Astrocyte (in vitro differentiated cells and primary cell): ENCODE measurements at regions not wholly inside any gene's neighbourhood (a gene's known extent, or its start where the extent isn't known, plus 50 kb on each side); places are given as distances from the start of the nearest gene placed in this dataset.
A peak's percentile ranks its signal among the peaks of the same experiment; 100 is the strongest.

Source experiments
- DNase-seq: peaks from one replicate; pipeline ENCODE4 v3.0.0-alpha.2; 2010; ENCODE audit warnings: low read depth
- FAIRE-seq: peaks from 2 replicates; lab custom pipeline; 2011; peaks lifted over from hg19 to GRCh38; lab: Jason Lieb, UNC
- H2AFZ ChIP-seq: 2 replicates; pipeline ENCODE4 v1.6.0; 2012; ENCODE audit warnings: low read depth, low read length, inconsistent platforms
- H3K27ac ChIP-seq: 2 replicates; pipeline ENCODE4 v1.5.1; 2011; ENCODE audit warnings: low read depth, low read length, inconsistent platforms
- H3K27me3 ChIP-seq: 2 replicates; pipeline ENCODE4 v1.6.0; 2011; ENCODE audit warnings: low read length, inconsistent platforms; ENCODE audit not compliant: insufficient read depth
- H3K36me3 ChIP-seq: 2 replicates; pipeline ENCODE4 v1.5.1; 2011; ENCODE audit warnings: low read length, inconsistent platforms; ENCODE audit not compliant: insufficient read depth
- H3K4me1 ChIP-seq: 2 replicates; pipeline ENCODE4 v1.5.1; 2011; ENCODE audit warnings: low read length, inconsistent platforms; ENCODE audit not compliant: insufficient read depth
- H3K4me2 ChIP-seq: 2 replicates; pipeline ENCODE4 v1.6.0; 2012; ENCODE audit warnings: low read length, inconsistent platforms
- H3K4me3 ChIP-seq: 2 replicates; pipeline ENCODE4 v1.5.1; 2011; ENCODE audit warnings: low read depth, mild to moderate bottlenecking, low read length, inconsistent platforms; ENCODE audit not compliant: insufficient read depth
- H3K79me2 ChIP-seq: 2 replicates; pipeline ENCODE4 v1.6.0; 2012; ENCODE audit warnings: mild to moderate bottlenecking, low read length, inconsistent platforms; ENCODE audit not compliant: insufficient read depth
- H3K9ac ChIP-seq: 2 replicates; pipeline ENCODE4 v1.6.0; 2012; ENCODE audit warnings: mild to moderate bottlenecking, low read length, inconsistent platforms
- H3K9me3 ChIP-seq: 2 replicates; pipeline ENCODE4 v1.5.1; 2012; ENCODE audit warnings: low read depth, mild to moderate bottlenecking, low read length, inconsistent platforms; ENCODE audit not compliant: insufficient read depth
- H4K20me1 ChIP-seq: 2 replicates; pipeline ENCODE4 v1.6.0; 2012; ENCODE audit warnings: low read length, inconsistent platforms; ENCODE audit not compliant: insufficient read depth
- H3K27ac Mint-ChIP-seq: one replicate; pipeline ENCODE4 v1.8.0; 2021; ENCODE audit warnings: mild to moderate bottlenecking, mixed read lengths; ENCODE audit not compliant: unreplicated experiment
- H3K27me3 Mint-ChIP-seq: one replicate; pipeline ENCODE4 v1.8.0; 2021; ENCODE audit warnings: low read depth, mixed read lengths; ENCODE audit not compliant: unreplicated experiment
- H3K36me3 Mint-ChIP-seq: one replicate; pipeline ENCODE4 v1.8.0; 2021; ENCODE audit warnings: low read depth, mixed read lengths; ENCODE audit not compliant: unreplicated experiment
- H3K4me1 Mint-ChIP-seq: one replicate; pipeline ENCODE4 v1.8.0; 2021; ENCODE audit warnings: low read depth, mixed read lengths; ENCODE audit not compliant: unreplicated experiment
- H3K4me3 Mint-ChIP-seq: one replicate; pipeline ENCODE4 v1.8.0; 2021; ENCODE audit warnings: mild to moderate bottlenecking, moderate library complexity, mixed read lengths; ENCODE audit not compliant: unreplicated experiment
- H3K9me3 Mint-ChIP-seq: one replicate; pipeline ENCODE4 v1.8.0; 2021; ENCODE audit warnings: mild to moderate bottlenecking, mixed read lengths; ENCODE audit not compliant: unreplicated experiment
- EZH2 ChIP-seq: IDR thresholded peaks from 2 replicates; pipeline ENCODE4 v1.6.1; 2012; ENCODE audit warnings: mild to moderate bottlenecking, low read length, inconsistent platforms; ENCODE audit not compliant: insufficient read depth
- TF ChIP-seq, protein P1 (sequence below): IDR thresholded peaks from 2 replicates; pipeline ENCODE4 v1.5.1; 2011; ENCODE audit warnings: low read depth, mild to moderate bottlenecking, inconsistent platforms, low read length, moderate library complexity; ENCODE audit not compliant: insufficient read depth

DNA sequence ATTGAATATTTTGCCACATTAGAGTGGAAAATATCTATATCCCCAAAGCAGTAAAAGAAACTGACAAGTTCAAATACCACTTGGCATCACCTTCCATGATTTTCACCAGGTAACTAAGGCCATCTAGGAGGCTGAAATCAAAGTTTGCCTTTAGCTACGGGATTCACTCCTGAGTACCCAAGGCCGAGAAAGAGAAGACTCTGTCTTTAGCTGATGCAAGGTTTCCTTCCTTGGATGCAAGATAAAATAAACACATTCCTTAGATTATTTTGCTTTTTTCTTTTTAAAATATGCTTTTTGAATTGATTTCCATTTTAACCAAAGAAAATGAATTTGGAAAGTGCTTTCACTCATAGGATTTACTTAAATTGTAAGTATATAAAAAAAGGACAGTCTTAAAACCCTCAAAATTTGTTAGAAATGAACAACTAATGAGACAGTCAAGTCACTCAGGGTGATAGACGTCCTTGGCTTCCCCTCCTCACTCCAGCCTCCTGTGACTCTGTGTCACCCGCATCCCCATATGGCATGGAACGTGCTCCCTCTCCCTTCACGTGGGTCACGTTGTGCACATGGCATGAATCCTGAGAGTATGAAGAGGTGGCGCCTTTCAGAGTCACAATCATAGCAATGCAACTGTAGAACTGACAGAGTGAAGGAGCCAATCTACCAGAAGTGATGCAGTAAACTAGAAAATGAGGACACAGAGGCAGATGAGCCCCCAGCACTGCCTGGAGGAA is 148.4 kb downstream of the RTP4 start:
- Histone ChIP-seq H3K9ac (no peak overlapping the region), H2AFZ (no peak overlapping the region), H3K79me2 (no peaks in the 10 kb centered on the region), H3K9me3 (no peaks in the 10 kb centered on the region), H3K4me2 (no peak overlapping the region), H3K4me3 (no peak overlapping the region), H3K4me1 (peaks cover 18% of the 10 kb centered on the region), H3K36me3 (no peaks in the 10 kb centered on the region), H3K27me3 (no peaks in the 10 kb centered on the region), H4K20me1 (no peaks in the 10 kb centered on the region), H3K27ac (no peak overlapping the region)
- H3K27me3 Mint-ChIP-seq, result no peaks in the 10 kb centered on the region
- DNase-seq (no peak), FAIRE-seq (no peak)
- TF ChIP-seq EZH2, result no peak
- TF ChIP-seq, protein P1, sequence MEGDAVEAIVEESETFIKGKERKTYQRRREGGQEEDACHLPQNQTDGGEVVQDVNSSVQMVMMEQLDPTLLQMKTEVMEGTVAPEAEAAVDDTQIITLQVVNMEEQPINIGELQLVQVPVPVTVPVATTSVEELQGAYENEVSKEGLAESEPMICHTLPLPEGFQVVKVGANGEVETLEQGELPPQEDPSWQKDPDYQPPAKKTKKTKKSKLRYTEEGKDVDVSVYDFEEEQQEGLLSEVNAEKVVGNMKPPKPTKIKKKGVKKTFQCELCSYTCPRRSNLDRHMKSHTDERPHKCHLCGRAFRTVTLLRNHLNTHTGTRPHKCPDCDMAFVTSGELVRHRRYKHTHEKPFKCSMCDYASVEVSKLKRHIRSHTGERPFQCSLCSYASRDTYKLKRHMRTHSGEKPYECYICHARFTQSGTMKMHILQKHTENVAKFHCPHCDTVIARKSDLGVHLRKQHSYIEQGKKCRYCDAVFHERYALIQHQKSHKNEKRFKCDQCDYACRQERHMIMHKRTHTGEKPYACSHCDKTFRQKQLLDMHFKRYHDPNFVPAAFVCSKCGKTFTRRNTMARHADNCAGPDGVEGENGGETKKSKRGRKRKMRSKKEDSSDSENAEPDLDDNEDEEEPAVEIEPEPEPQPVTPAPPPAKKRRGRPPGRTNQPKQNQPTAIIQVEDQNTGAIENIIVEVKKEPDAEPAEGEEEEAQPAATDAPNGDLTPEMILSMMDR, result no peak
- no peaks in the 10 kb centered on the region for H3K36me3 Mint-ChIP-seq
- H3K4me3 Mint-ChIP-seq, result no peak overlapping the region
- peaks cover 2% of the 10 kb centered on the region for H3K9me3 Mint-ChIP-seq
- H3K27ac Mint-ChIP-seq, result no peak overlapping the region
- peaks cover 23% of the 10 kb centered on the region for H3K4me1 Mint-ChIP-seq

DNA sequence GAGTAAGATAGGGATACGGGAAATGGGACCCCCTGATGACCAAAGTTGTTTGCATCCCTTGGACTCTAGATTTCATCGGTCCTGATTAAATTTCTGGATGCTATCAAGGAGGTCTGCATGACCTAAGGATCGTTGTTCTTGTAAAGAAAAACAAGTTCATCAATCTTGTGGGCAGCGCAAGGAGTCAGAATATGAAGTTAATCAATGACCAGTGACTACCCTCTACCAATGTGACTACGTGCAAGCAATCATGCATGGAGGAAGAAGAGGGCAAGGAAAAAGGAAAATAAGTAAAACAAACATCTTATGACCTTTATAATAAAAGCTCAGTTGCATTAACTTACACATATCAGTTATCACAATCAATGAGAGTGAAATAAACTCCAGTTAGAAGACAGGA is 139.7 kb downstream of the RTP4 start:
- no peak for DNase-seq
- H2AFZ ChIP-seq, result no peak overlapping the region

DNA sequence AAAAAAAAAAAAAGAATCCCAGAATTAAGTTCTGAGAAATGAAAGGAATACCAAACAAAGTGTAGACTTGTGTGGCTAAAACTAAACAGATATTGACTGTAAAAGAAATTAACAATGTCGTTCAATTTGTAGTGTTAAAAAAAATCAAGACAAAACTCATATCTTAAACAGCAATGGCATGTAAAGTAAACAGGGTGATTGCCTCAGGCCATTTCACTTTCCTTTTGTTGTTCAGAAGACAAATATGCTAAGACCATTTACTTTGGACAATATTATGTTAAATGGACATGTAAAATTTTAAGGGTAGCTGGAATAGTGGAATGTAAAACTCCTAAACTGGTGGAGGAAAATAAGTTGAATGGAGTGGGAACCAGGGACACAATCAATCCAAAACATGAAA is 139.1 kb downstream of the RTP4 start:
- no peak overlapping the region for H3K4me3 ChIP-seq
- no peaks in the 10 kb centered on the region for H4K20me1 ChIP-seq
- DNase-seq, result no peak
- H3K4me1 ChIP-seq, result no peaks in the 10 kb centered on the region
- H3K36me3 ChIP-seq, result no peaks in the 10 kb centered on the region
- no peaks in the 10 kb centered on the region for H3K27me3 ChIP-seq
- Mint-ChIP-seq H3K27me3 (no peaks in the 10 kb centered on the region), H3K4me3 (no peak overlapping the region), H3K36me3 (no peaks in the 10 kb centered on the region), H3K9me3 (no peaks in the 10 kb centered on the region), H3K4me1 (peaks cover 2% of the 10 kb centered on the region), H3K27ac (peak overlapping the region; percentile 28)
- FAIRE-seq, result no peak
- no peak overlapping the region for H3K9ac ChIP-seq
- no peak overlapping the region for H2AFZ ChIP-seq
- H3K9me3 ChIP-seq, result no peaks in the 10 kb centered on the region
- H3K4me2 ChIP-seq, result no peak overlapping the region
- no peak for TF ChIP-seq EZH2
- TF ChIP-seq, protein P1, result no peak
- no peaks in the 10 kb centered on the region for H3K79me2 ChIP-seq
- H3K27ac ChIP-seq, result no peak overlapping the region

More for the DNA sequence above, 139.7 kb downstream of the RTP4 start:
- no peaks in the 10 kb centered on the region for H3K36me3 ChIP-seq
- Mint-ChIP-seq H3K27ac (no peak overlapping the region), H3K9me3 (no peaks in the 10 kb centered on the region), H3K4me3 (no peak overlapping the region), H3K36me3 (no peaks in the 10 kb centered on the region), H3K4me1 (peaks cover 2% of the 10 kb centered on the region), H3K27me3 (no peaks in the 10 kb centered on the region)
- no peak for TF ChIP-seq EZH2
- TF ChIP-seq, protein P1, result no peak
- H3K27me3 ChIP-seq, result no peaks in the 10 kb centered on the region
- no peaks in the 10 kb centered on the region for H3K9me3 ChIP-seq
- no peak overlapping the region for H3K9ac ChIP-seq
- H3K27ac ChIP-seq, result no peak overlapping the region
- no peak for FAIRE-seq
- H4K20me1 ChIP-seq, result no peaks in the 10 kb centered on the region
- no peaks in the 10 kb centered on the region for H3K4me1 ChIP-seq
- no peak overlapping the region for H3K4me2 ChIP-seq
- no peak overlapping the region for H3K4me3 ChIP-seq
- H3K79me2 ChIP-seq, result no peaks in the 10 kb centered on the region
